ENCODE measurements at regions not wholly inside any gene's neighbourhood (a gene's known extent, or its start where the extent isn't known, plus 50 kb on each side); places are given as distances from the start of the nearest gene placed in this dataset.

DNA sequence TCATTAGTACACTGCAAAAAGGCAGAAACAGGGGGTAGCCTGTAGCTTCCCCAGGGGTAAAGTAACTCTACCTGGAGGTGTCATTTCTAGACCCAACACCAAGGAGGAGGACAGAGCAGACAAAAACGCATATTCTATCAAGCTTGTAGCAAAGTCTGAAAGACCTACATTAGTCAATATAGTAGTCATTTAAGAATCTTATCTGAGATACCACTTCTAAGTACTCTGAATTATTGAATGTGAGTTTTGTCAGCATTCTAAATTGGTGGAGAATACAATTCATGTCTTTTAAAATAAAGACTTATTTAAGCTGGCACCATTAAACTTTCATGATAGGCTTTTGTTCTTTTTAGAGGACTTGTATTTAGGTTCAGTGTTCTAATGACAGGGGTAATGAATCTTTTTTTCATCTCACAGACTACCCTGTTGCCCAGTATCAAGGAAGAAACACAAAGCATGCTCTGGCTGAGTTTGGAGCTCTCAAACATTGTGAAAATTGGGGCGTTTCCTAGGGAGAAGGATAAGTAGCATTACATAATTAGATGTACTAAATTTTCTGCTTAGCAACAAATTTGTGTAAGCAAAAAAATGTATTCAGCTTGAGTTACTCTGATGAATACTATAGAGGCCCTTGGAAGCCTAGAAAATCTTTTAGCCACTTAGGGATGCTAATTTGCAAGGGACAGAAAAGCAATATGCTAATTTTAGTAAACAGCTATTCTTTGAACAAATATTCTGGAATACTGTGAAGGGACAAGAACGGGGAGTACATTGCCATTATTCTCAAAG is 255.4 kb upstream of the HSF2 start:
- TF ChIP-seq GLIS1 (tag by site-specific recombination; IDR thresholded peaks at IDR 0.05) (no peak), ZNF560 (tag by site-specific recombination; IDR thresholded peaks at IDR 0.05; ENCODE audit: borderline replicate concordance) (no peak), ZNF239 (tag by site-specific recombination; IDR thresholded peaks at IDR 0.05) (no peak), GLIS2 (tag by site-specific recombination; IDR thresholded peaks at IDR 0.05) (no peak), KLF7 (tag by site-specific recombination; IDR thresholded peaks at IDR 0.05; ENCODE audit: borderline replicate concordance) (no peak), ZNF530 (tag by site-specific recombination; IDR thresholded peaks at IDR 0.05; ENCODE audit: low read depth) (no peak), ZNF211 (tag by site-specific recombination; IDR thresholded peaks at IDR 0.05; ENCODE audit: low read depth) (no peak), ZNF433 (tag by site-specific recombination; IDR thresholded peaks at IDR 0.05; ENCODE audit: low read depth) (no peak), ZNF830 (tag by site-specific recombination; IDR thresholded peaks at IDR 0.05; ENCODE audit: low read depth) (no peak), ZNF248 (tag by site-specific recombination; IDR thresholded peaks at IDR 0.05) (no peak), YY1 (tag by site-specific recombination; IDR thresholded peaks at IDR 0.05) (no peak), ZNF175 (tag by site-specific recombination; IDR thresholded peaks at IDR 0.05) (no peak), ZNF707 (tag by site-specific recombination; IDR thresholded peaks at IDR 0.05) (no peak), BCL11B (tag by site-specific recombination; IDR thresholded peaks at IDR 0.05; ENCODE audit: low read depth) (no peak), ZNF558 (tag by site-specific recombination; IDR thresholded peaks at IDR 0.05) (no peak), ZNF423 (tag by site-specific recombination; IDR thresholded peaks at IDR 0.05) (no peak), ZNF280C (tag by site-specific recombination; IDR thresholded peaks at IDR 0.05) (no peak)
- TF ChIP-seq, protein P1, sequence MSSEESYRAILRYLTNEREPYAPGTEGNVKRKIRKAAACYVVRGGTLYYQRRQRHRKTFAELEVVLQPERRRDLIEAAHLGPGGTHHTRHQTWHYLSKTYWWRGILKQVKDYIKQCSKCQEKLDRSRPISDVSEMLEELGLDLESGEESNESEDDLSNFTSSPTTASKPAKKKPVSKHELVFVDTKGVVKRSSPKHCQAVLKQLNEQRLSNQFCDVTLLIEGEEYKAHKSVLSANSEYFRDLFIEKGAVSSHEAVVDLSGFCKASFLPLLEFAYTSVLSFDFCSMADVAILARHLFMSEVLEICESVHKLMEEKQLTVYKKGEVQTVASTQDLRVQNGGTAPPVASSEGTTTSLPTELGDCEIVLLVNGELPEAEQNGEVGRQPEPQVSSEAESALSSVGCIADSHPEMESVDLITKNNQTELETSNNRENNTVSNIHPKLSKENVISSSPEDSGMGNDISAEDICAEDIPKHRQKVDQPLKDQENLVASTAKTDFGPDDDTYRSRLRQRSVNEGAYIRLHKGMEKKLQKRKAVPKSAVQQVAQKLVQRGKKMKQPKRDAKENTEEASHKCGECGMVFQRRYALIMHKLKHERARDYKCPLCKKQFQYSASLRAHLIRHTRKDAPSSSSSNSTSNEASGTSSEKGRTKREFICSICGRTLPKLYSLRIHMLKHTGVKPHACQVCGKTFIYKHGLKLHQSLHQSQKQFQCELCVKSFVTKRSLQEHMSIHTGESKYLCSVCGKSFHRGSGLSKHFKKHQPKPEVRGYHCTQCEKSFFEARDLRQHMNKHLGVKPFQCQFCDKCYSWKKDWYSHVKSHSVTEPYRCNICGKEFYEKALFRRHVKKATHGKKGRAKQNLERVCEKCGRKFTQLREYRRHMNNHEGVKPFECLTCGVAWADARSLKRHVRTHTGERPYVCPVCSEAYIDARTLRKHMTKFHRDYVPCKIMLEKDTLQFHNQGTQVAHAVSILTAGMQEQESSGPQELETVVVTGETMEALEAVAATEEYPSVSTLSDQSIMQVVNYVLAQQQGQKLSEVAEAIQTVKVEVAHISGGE (tag by site-specific recombination; conservative IDR thresholded peaks at IDR 0.05; ENCODE audit: low read depth): no peak
- TF ChIP-seq, protein P2, sequence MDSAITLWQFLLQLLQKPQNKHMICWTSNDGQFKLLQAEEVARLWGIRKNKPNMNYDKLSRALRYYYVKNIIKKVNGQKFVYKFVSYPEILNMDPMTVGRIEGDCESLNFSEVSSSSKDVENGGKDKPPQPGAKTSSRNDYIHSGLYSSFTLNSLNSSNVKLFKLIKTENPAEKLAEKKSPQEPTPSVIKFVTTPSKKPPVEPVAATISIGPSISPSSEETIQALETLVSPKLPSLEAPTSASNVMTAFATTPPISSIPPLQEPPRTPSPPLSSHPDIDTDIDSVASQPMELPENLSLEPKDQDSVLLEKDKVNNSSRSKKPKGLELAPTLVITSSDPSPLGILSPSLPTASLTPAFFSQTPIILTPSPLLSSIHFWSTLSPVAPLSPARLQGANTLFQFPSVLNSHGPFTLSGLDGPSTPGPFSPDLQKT (IDR thresholded peaks at IDR 0.05; ENCODE audit: borderline replicate concordance, low read depth, low read length): no peak
- ChIA-PET POLR2A (no interaction called here), CTCF (interaction anchor here (0.6 to 0.7 kb wide), 2 partner anchors 688 to 731 kb away, joined by 3 read pairs; no protein-coding TSS in a partner anchor)
- H3K4me3 ChIP-seq (ENCODE audit: low read depth, low read length): no peak overlapping the region
- no peaks in the 10 kb centered on the region for H3K36me3 ChIP-seq (ENCODE audit: control insufficient read depth in 2 of 2, insufficient read depth in 1 of 2, low read length in 2 of 2)
- no peak overlapping the region for H3K27ac ChIP-seq (ENCODE audit: extremely low read depth, low read depth, low read length)
- H3K9me3 ChIP-seq (ENCODE audit: control insufficient read depth, insufficient read depth, low read depth, low read length): no peaks in the 10 kb centered on the region
- H3K4me1 ChIP-seq (ENCODE audit: control insufficient read depth, insufficient read depth, low read length): no peaks in the 10 kb centered on the region
